ENCODE measurements at regions not wholly inside any gene's neighbourhood (a gene's known extent, or its start where the extent isn't known, plus 50 kb on each side); places are given as distances from the start of the nearest gene placed in this dataset.

- TF ChIP-seq CTCF (IDR thresholded peaks at IDR 0.05) (no peak), USF2 (IDR thresholded peaks at IDR 0.05; ENCODE audit: borderline replicate concordance, low read depth, low read length) (no peak), NFIC (IDR thresholded peaks at IDR 0.05; ENCODE audit: borderline replicate concordance) (no peak), POLR2AphosphoS5 (IDR thresholded peaks at IDR 0.05; ENCODE audit: low read depth, low read length) (no peak), PBX3 (IDR thresholded peaks at IDR 0.05) (no peak)
Measured at GRCh38 chr6:15832841-15833240, 170.0 kb upstream of the DTNBP1 start.
